Kidney (tissue), 13 donors: ENCODE measurements at regions not wholly inside any gene's neighbourhood (a gene's known extent, or its start where the extent isn't known, plus 50 kb on each side); places are given as distances from the start of the nearest gene placed in this dataset.

Experiments used
- DNase-seq, 5 donors: peaks; one replicate each; pipeline ENCODE4 v3.0.0-alpha.2; 2013 to 2020
- FAIRE-seq: peaks from 2 replicates; lab custom pipeline; 2012; peaks lifted over from hg19 to GRCh38; lab: Jason Lieb, UNC
- H3K27ac ChIP-seq, 2 donors: one replicate each; pipeline ENCODE4 v1.7.0; 2013; ENCODE audit warnings: low read depth in 2 of 2, low read length in 2 of 2, inconsistent platforms in 1 of 2
- H3K27me3 ChIP-seq: one replicate; pipeline ENCODE4 v1.7.1; 2013; ENCODE audit warnings: low read length, inconsistent platforms; ENCODE audit not compliant: control insufficient read depth, insufficient read depth
- H3K36me3 ChIP-seq, 3 donors: one replicate each; pipeline versions ENCODE4 v1.7.0 to v1.7.1; 2013; ENCODE audit warnings: low read length in 3 of 3, control low read depth in 1 of 3, inconsistent platforms in 1 of 3; ENCODE audit not compliant: insufficient read depth in 3 of 3, control insufficient read depth in 2 of 3
- H3K4me1 ChIP-seq, 3 donors: one replicate each; pipeline versions ENCODE4 v1.7.0 to v1.7.1; 2013; ENCODE audit warnings: low read length in 3 of 3, inconsistent platforms in 1 of 3, low read depth in 1 of 3; ENCODE audit not compliant: control insufficient read depth in 2 of 3, insufficient read depth in 2 of 3
- H3K4me3 ChIP-seq, 3 donors: one replicate each; pipeline versions ENCODE4 v1.7.0 to v1.8.1; 2013; ENCODE audit warnings: low read length in 3 of 3, control low read depth in 1 of 3, inconsistent platforms in 1 of 3
- H3K9ac ChIP-seq, 3 donors: one replicate each; pipeline versions ENCODE4 v1.7.0 to v1.7.1; 2013; ENCODE audit warnings: low read length in 3 of 3, control low read depth in 1 of 3, inconsistent platforms in 1 of 3
- H3K9me3 ChIP-seq, 3 donors: one replicate each; pipeline versions ENCODE4 v1.7.0 to v1.7.1; 2013; ENCODE audit warnings: low read length in 3 of 3, control low read depth in 1 of 3, inconsistent platforms in 1 of 3; ENCODE audit not compliant: control insufficient read depth in 2 of 3, insufficient read depth in 1 of 3
- intact Hi-C: fragments of 100-400 bp; cut with DNase I; formaldehyde crosslinking; loops from one replicate; pipeline ENCODE4 v1.11.1; 2022
- TF ChIP-seq, protein P1 (sequence below): IDR thresholded peaks from 3 replicates; pipeline ENCODE4 v1.5.1; 2012; ENCODE audit warnings: mild to moderate bottlenecking, moderate library complexity, borderline replicate concordance; ENCODE audit not compliant: insufficient read depth; ENCODE audit errors: extremely low read depth
- donor health status: control.
- donor health status: control.
- donor health status: control.
- donor health status: control.
- donor health status: control.
- donor health status: DM: yes; HTN: yes; CAD: no.
- donor health status: Normal renal cell carcinoma (clear cell type).

GRCh38 chr12:116478243-116478773 is 80.9 kb upstream of the MAP1LC3B2 start:
- H3K9me3 ChIP-seq = peaks cover 0 to 15% (median 0%) of the 10 kb centered on the region in 3 donors
- TF ChIP-seq, protein P1, sequence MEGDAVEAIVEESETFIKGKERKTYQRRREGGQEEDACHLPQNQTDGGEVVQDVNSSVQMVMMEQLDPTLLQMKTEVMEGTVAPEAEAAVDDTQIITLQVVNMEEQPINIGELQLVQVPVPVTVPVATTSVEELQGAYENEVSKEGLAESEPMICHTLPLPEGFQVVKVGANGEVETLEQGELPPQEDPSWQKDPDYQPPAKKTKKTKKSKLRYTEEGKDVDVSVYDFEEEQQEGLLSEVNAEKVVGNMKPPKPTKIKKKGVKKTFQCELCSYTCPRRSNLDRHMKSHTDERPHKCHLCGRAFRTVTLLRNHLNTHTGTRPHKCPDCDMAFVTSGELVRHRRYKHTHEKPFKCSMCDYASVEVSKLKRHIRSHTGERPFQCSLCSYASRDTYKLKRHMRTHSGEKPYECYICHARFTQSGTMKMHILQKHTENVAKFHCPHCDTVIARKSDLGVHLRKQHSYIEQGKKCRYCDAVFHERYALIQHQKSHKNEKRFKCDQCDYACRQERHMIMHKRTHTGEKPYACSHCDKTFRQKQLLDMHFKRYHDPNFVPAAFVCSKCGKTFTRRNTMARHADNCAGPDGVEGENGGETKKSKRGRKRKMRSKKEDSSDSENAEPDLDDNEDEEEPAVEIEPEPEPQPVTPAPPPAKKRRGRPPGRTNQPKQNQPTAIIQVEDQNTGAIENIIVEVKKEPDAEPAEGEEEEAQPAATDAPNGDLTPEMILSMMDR = no peak
- DNase-seq (no peak), FAIRE-seq (no peak)
- no peaks in the 10 kb centered on the region for H3K36me3 ChIP-seq
- H3K4me3 ChIP-seq = no peak overlapping the region
- no peaks in the 10 kb centered on the region for H3K4me1 ChIP-seq
- peaks cover 2% of the 10 kb centered on the region for H3K27me3 ChIP-seq
- no peak overlapping the region for H3K27ac ChIP-seq
- intact Hi-C loops = no loop called here
- no peak overlapping the region for H3K9ac ChIP-seq

DNA sequence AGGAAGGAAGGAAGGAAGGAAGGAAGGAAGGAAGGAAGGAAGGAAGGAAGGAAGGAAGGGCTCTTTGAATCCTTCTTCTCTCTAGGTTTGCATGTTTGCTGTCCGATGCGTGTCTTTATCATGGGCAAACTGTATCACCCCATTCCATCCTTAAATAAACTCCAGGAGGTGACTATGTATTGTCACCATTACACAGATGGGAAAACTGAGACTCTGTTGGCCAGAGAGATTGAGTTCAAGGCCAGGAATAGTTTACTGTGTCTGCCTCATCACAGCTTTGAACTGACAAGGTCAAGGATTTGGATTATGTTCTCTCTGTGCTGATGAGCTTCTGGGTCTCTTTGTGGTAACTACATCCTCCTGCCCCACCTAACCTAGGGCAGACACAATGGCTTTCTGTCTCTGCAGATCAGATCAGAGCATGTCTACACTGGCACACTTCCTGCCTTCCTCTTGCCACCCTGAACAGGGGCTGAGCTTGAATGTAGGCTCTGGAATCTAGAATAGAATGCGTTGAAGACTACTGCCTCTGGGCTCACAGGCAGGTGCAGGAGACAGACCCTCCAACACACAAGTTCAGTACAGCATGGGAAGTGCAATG is 78.9 kb upstream of the MAP1LC3B2 start:
- Histone ChIP-seq H3K9me3 (peaks cover 0 to 15% (median 0%) of the 10 kb centered on the region in 3 donors), H3K9ac (no peak overlapping the region), H3K4me1 (no peaks in the 10 kb centered on the region), H3K36me3 (no peaks in the 10 kb centered on the region), H3K27me3 (peaks cover 2% of the 10 kb centered on the region), H3K4me3 (no peak overlapping the region), H3K27ac (no peak overlapping the region)
- FAIRE-seq (no peak), DNase-seq (no peak)
- TF ChIP-seq, protein P1 = no peak
- intact Hi-C loops = no loop called here

DNA sequence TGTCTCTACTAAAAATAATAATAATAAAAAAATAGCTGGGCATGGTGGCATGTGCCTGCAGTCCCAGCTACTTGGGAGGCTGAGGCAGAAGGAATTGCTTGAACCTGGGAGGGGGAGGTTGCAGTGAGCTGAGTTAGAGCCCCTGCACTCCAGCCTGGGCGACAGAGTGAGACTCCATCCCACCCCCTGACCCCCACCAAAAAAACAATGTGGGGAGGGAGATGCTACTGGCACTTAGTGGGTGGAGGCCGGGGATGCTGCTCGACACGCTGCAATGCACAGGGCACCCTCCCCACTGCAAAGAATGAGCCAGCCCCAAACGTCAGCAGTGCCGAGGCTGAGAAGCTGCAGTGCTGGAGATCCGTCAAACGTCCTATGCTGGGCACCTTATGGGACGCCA is 77.5 kb upstream of the MAP1LC3B2 start:
- no peaks in the 10 kb centered on the region for H3K36me3 ChIP-seq
- H3K9me3 ChIP-seq = peaks cover 0 to 2% (median 0%) of the 10 kb centered on the region in 3 donors
- intact Hi-C loops = no loop called here
- H3K27me3 ChIP-seq = peaks cover 2% of the 10 kb centered on the region
- DNase-seq (no peak), FAIRE-seq (no peak)
- TF ChIP-seq, protein P1 = no peak
- H3K27ac ChIP-seq = no peak overlapping the region
- no peaks in the 10 kb centered on the region for H3K4me1 ChIP-seq
- no peak overlapping the region for H3K9ac ChIP-seq
- no peak overlapping the region for H3K4me3 ChIP-seq
